Stimulated activated naive CD8-positive, alpha-beta T cell treated with anti-CD3 and anti-CD28 coated beads, Interleukin-15, amount 100 ng/mL, for 72 hours (primary cell): ENCODE measurements at regions not wholly inside any gene's neighbourhood (a gene's known extent, or its start where the extent isn't known, plus 50 kb on each side); places are given as distances from the start of the nearest gene placed in this dataset.

Source experiments
- ATAC-seq: fragments of 150-1000 bp; cut with Tn5 transposase; 2 replicates; pipeline ENCODE4 v1.10.0; 2021; ENCODE audit warnings: mild to moderate bottlenecking, moderate library complexity
- DNase-seq, 2 donors: peaks; one replicate each; pipeline ENCODE4 v3.0.0; 2021 to 2022
- H3K27ac Mint-ChIP-seq, 2 donors: one replicate each; pipeline ENCODE4 v1.8.0; 2022; ENCODE audit warnings: mild to moderate bottlenecking in 2 of 2, mixed read lengths in 2 of 2, moderate library complexity in 2 of 2
- H3K27me3 Mint-ChIP-seq: one replicate; pipeline ENCODE4 v1.8.0; 2022; ENCODE audit warnings: mixed read lengths
- H3K4me1 Mint-ChIP-seq: one replicate; pipeline ENCODE4 v1.8.0; 2022; ENCODE audit warnings: mild to moderate bottlenecking, mixed read lengths
- H3K4me3 Mint-ChIP-seq, 2 donors: one replicate each; pipeline ENCODE4 v1.8.0; 2022; ENCODE audit warnings: mild to moderate bottlenecking in 2 of 2, mixed read lengths in 2 of 2, moderate library complexity in 1 of 2
- H3K9me3 Mint-ChIP-seq, 2 donors: one replicate each; pipeline ENCODE4 v1.8.0; 2022; ENCODE audit warnings: mixed read lengths in 2 of 2

GRCh38 chr14:97407701-97408407 lies 610.7 kb downstream of the VRK1 start:
- H3K27me3 Mint-ChIP-seq, result peaks cover 9% of the 10 kb centered on the region
- no peak for DNase-seq
- H3K4me3 Mint-ChIP-seq, result no peak overlapping the region
- ATAC-seq, result no peak
- no peaks in the 10 kb centered on the region for H3K9me3 Mint-ChIP-seq
- H3K4me1 Mint-ChIP-seq, result peaks cover 9% of the 10 kb centered on the region
- peak overlapping the region in 1 of 2 donors; percentile 93 for H3K27ac Mint-ChIP-seq

- no peaks in the 10 kb centered on the region for H3K9me3 Mint-ChIP-seq
- peak overlapping the region; percentile 93 to 95 for H3K27ac Mint-ChIP-seq
- H3K4me3 Mint-ChIP-seq, result peak overlapping the region; percentile 57 to 60
- DNase-seq (no peak), ATAC-seq (peak; percentile 59)
- peaks cover 9% of the 10 kb centered on the region for H3K27me3 Mint-ChIP-seq
- peaks cover 9% of the 10 kb centered on the region for H3K4me1 Mint-ChIP-seq
Measured at GRCh38 chr14:97408503-97408902, 611.3 kb downstream of the VRK1 start.

GRCh38 chr14:97408937-97409815 lies 612.0 kb downstream of the VRK1 start:
- H3K4me1 Mint-ChIP-seq, result peaks cover 9% of the 10 kb centered on the region
- ATAC-seq, result peak; percentile 88
- DNase-seq, result peak; percentile 22 to 62
- peak overlapping the region; percentile 57 to 60 for H3K4me3 Mint-ChIP-seq
- peak overlapping the region; percentile 93 to 95 for H3K27ac Mint-ChIP-seq
- H3K27me3 Mint-ChIP-seq, result peaks cover 9% of the 10 kb centered on the region
- H3K9me3 Mint-ChIP-seq, result no peaks in the 10 kb centered on the region

- Mint-ChIP-seq H3K27me3 (no peaks in the 10 kb centered on the region), H3K4me3 (no peak overlapping the region), H3K27ac (no peak overlapping the region), H3K4me1 (no peaks in the 10 kb centered on the region), H3K9me3 (no peaks in the 10 kb centered on the region)
- no peak for ATAC-seq
- DNase-seq, result no peak
Measured at GRCh38 chr14:97410667-97411620, 613.8 kb downstream of the VRK1 start.

- H3K4me3 Mint-ChIP-seq, result no peak overlapping the region
- no peaks in the 10 kb centered on the region for H3K9me3 Mint-ChIP-seq
- H3K27ac Mint-ChIP-seq, result no peak overlapping the region
- H3K4me1 Mint-ChIP-seq, result peaks cover 9% of the 10 kb centered on the region
- no peaks in the 10 kb centered on the region for H3K27me3 Mint-ChIP-seq
- ATAC-seq (no peak), DNase-seq (no peak)
Measured at GRCh38 chr14:97411938-97412612, 614.9 kb downstream of the VRK1 start.

- DNase-seq (no peak), ATAC-seq (no peak)
- Mint-ChIP-seq H3K4me3 (no peak overlapping the region), H3K27me3 (no peaks in the 10 kb centered on the region), H3K4me1 (peaks cover 9% of the 10 kb centered on the region), H3K9me3 (no peaks in the 10 kb centered on the region), H3K27ac (no peak overlapping the region)
Measured at GRCh38 chr14:97413022-97413539, 615.9 kb downstream of the VRK1 start.

GRCh38 chr14:97413966-97414717 lies 617.0 kb downstream of the VRK1 start:
- peaks cover 9% of the 10 kb centered on the region for H3K4me1 Mint-ChIP-seq
- H3K27ac Mint-ChIP-seq, result no peak overlapping the region
- no peak overlapping the region for H3K4me3 Mint-ChIP-seq
- no peak for ATAC-seq
- no peaks in the 10 kb centered on the region for H3K9me3 Mint-ChIP-seq
- DNase-seq, result no peak
- H3K27me3 Mint-ChIP-seq, result no peaks in the 10 kb centered on the region

- ATAC-seq, result no peak
- no peaks in the 10 kb centered on the region for H3K9me3 Mint-ChIP-seq
- peaks cover 9% of the 10 kb centered on the region for H3K4me1 Mint-ChIP-seq
- H3K27me3 Mint-ChIP-seq, result no peaks in the 10 kb centered on the region
- H3K27ac Mint-ChIP-seq, result no peak overlapping the region
- DNase-seq, result no peak
- no peak overlapping the region for H3K4me3 Mint-ChIP-seq
Measured at GRCh38 chr14:97414718-97415098, 617.5 kb downstream of the VRK1 start.

GRCh38 chr14:97415907-97416306 lies 618.7 kb downstream of the VRK1 start:
- ATAC-seq (no peak), DNase-seq (no peak)
- Mint-ChIP-seq H3K4me1 (peaks cover 9% of the 10 kb centered on the region), H3K27me3 (no peaks in the 10 kb centered on the region), H3K9me3 (no peaks in the 10 kb centered on the region), H3K4me3 (no peak overlapping the region), H3K27ac (no peak overlapping the region)

- Mint-ChIP-seq H3K4me1 (peaks cover 9% of the 10 kb centered on the region), H3K27me3 (no peaks in the 10 kb centered on the region), H3K9me3 (no peaks in the 10 kb centered on the region), H3K4me3 (no peak overlapping the region), H3K27ac (no peak overlapping the region)
- DNase-seq, result no peak
- no peak for ATAC-seq
Measured at GRCh38 chr14:97416550-97416949, 619.4 kb downstream of the VRK1 start.

GRCh38 chr14:97417331-97417730 lies 620.1 kb downstream of the VRK1 start:
- H3K27ac Mint-ChIP-seq, result no peak overlapping the region
- no peak overlapping the region for H3K4me3 Mint-ChIP-seq
- peaks cover 9% of the 10 kb centered on the region for H3K4me1 Mint-ChIP-seq
- H3K27me3 Mint-ChIP-seq, result no peaks in the 10 kb centered on the region
- no peak for DNase-seq
- no peak for ATAC-seq
- no peaks in the 10 kb centered on the region for H3K9me3 Mint-ChIP-seq

- Mint-ChIP-seq H3K4me3 (no peak overlapping the region), H3K9me3 (no peaks in the 10 kb centered on the region), H3K27me3 (no peaks in the 10 kb centered on the region), H3K4me1 (peaks cover 9% of the 10 kb centered on the region), H3K27ac (no peak overlapping the region)
- DNase-seq (no peak), ATAC-seq (no peak)
Measured at GRCh38 chr14:97420211-97420610, 623.0 kb downstream of the VRK1 start.

GRCh38 chr14:97426776-97427175 lies 629.6 kb downstream of the VRK1 start:
- DNase-seq, result no peak
- no peaks in the 10 kb centered on the region for H3K27me3 Mint-ChIP-seq
- no peak overlapping the region for H3K27ac Mint-ChIP-seq

GRCh38 chr14:97428808-97429440 lies 631.7 kb downstream of the VRK1 start:
- ATAC-seq (no peak), DNase-seq (no peak)
- no peaks in the 10 kb centered on the region for H3K4me1 Mint-ChIP-seq
- H3K4me3 Mint-ChIP-seq, result no peak overlapping the region
- no peaks in the 10 kb centered on the region for H3K27me3 Mint-ChIP-seq
- no peak overlapping the region for H3K27ac Mint-ChIP-seq
- H3K9me3 Mint-ChIP-seq, result peaks cover 0 to 13% of the 10 kb centered on the region in 2 donors

More at GRCh38 chr14:97426776-97427175, 629.6 kb downstream of the VRK1 start:
- Mint-ChIP-seq H3K4me1 (no peaks in the 10 kb centered on the region), H3K4me3 (no peak overlapping the region), H3K9me3 (peaks cover 0 to 13% of the 10 kb centered on the region in 2 donors)
- no peak for ATAC-seq
